Gastroesophageal sphincter (tissue), 4 donors: ENCODE measurements at regions not wholly inside any gene's neighbourhood (a gene's known extent, or its start where the extent isn't known, plus 50 kb on each side); places are given as distances from the start of the nearest gene placed in this dataset.

Experiments used
- ATAC-seq: fragments of 150-250 bp; one replicate; pipeline ENCODE4 v1.9.1; 2016; ENCODE audit warnings: mild to moderate bottlenecking, moderate library complexity
- H3K27ac ChIP-seq, 4 donors: fragments of 200-600 bp; sonication (generic) in 3 of 4; 1 replicate in 3 of 4; 2 replicates in 1 of 4; pipeline ENCODE4 v1.5.1; 2016 to 2019
- H3K27me3 ChIP-seq: fragments of 200-600 bp; sonication (generic); one replicate; pipeline ENCODE4 v1.5.1; 2019
- H3K36me3 ChIP-seq, 2 donors: fragments of 200-600 bp; sonication (generic); one replicate each; pipeline ENCODE4 v1.5.1; 2019; ENCODE audit warnings: control low read depth in 1 of 2
- H3K4me1 ChIP-seq, 3 donors: fragments of 200-600 bp; sonication (generic); 1 replicate in 2 of 3; 2 replicates in 1 of 3; pipeline ENCODE4 v1.5.1; 2016 to 2019; ENCODE audit warnings: control low read depth in 2 of 3
- H3K4me3 ChIP-seq, 2 donors: fragments of 200-600 bp; sonication (generic); one replicate each; pipeline ENCODE4 v1.5.1; 2019; ENCODE audit warnings: mild to moderate bottlenecking in 1 of 2, moderate library complexity in 1 of 2
- H3K9me3 ChIP-seq, 3 donors: fragments of 200-600 bp; sonication (generic); one replicate each; pipeline ENCODE4 v1.5.1; 2017 to 2019; ENCODE audit warnings: control low read depth in 2 of 3
- CTCF ChIP-seq, 4 experiments: fragments of 200-600 bp in 2 of 4; fragments of 450-650 bp in 2 of 4; sonication (generic) in 1 of 4; IDR thresholded peaks; one replicate each; pipeline ENCODE4 v1.5.1; 2017 to 2019; ENCODE audit warnings: antibody characterized with exemption in 4 of 4, mild to moderate bottlenecking in 2 of 4, moderate library complexity in 2 of 4
- EP300 ChIP-seq: sonication (generic); formaldehyde crosslinking; IDR thresholded peaks from one replicate; pipeline ENCODE4 v1.6.1; 2017; ENCODE audit warnings: antibody characterized with exemption, mild to moderate bottlenecking
- POLR2A ChIP-seq, 2 donors: fragments of 450-650 bp; IDR thresholded peaks; one replicate each; pipeline ENCODE4 v1.6.1; 2017; ENCODE audit warnings: antibody characterized with exemption in 2 of 2, mild to moderate bottlenecking in 2 of 2, moderate library complexity in 1 of 2
- POLR2AphosphoS5 ChIP-seq: sonication (generic); formaldehyde crosslinking; IDR thresholded peaks from one replicate; pipeline ENCODE4 v1.6.1; 2017; ENCODE audit warnings: antibody characterized with exemption
- WGBS, 2 donors: methylation state at CpG; one replicate each; pipeline ENCODE4 v1.1.5; 2018; ENCODE audit warnings: low coverage in 1 of 2; 5-methylcytosine and 5-hydroxymethylcytosine counted together

- H3K4me3 ChIP-seq, result no peak overlapping the region
- no peaks in the 10 kb centered on the region for H3K4me1 ChIP-seq
- TF ChIP-seq EP300 (no peak), POLR2A (IDR thresholded peaks at IDR 0.05) (no peak), POLR2AphosphoS5 (no peak), CTCF (IDR thresholded peaks at IDR 0.05) (no peak)
- 68 to 73% methylated on average over 4 of the region's 4 CpGs for WGBS, 2 donors
- H3K27me3 ChIP-seq, result no peaks in the 10 kb centered on the region
- H3K27ac ChIP-seq, result no peak overlapping the region
- H3K9me3 ChIP-seq, result no peaks in the 10 kb centered on the region
- no peaks in the 10 kb centered on the region for H3K36me3 ChIP-seq
- ATAC-seq, result no peak
These were observed 1864.8 kb upstream of the LRRTM1 start for GRCh38 chr2:82169379-82169778.

GRCh38 chr2:82165377-82165776, 1860.8 kb upstream of the LRRTM1 start:
- no peak for ATAC-seq
- Histone ChIP-seq H3K27me3 (no peaks in the 10 kb centered on the region), H3K4me3 (no peak overlapping the region), H3K27ac (no peak overlapping the region), H3K4me1 (no peaks in the 10 kb centered on the region), H3K36me3 (no peaks in the 10 kb centered on the region), H3K9me3 (no peaks in the 10 kb centered on the region)
- TF ChIP-seq EP300 (no peak), POLR2AphosphoS5 (no peak), POLR2A (IDR thresholded peaks at IDR 0.05) (no peak), CTCF (IDR thresholded peaks at IDR 0.05) (no peak)

- no peaks in the 10 kb centered on the region for H3K36me3 ChIP-seq
- no peaks in the 10 kb centered on the region for H3K4me1 ChIP-seq
- no peak overlapping the region for H3K4me3 ChIP-seq
- no peak for ATAC-seq
- WGBS, 2 donors, result 23 to 42% methylated on average over 2 of the region's 2 CpGs
- TF ChIP-seq POLR2AphosphoS5 (no peak), POLR2A (IDR thresholded peaks at IDR 0.05) (no peak), EP300 (no peak), CTCF (IDR thresholded peaks at IDR 0.05) (no peak)
- H3K27me3 ChIP-seq, result no peaks in the 10 kb centered on the region
- no peaks in the 10 kb centered on the region for H3K9me3 ChIP-seq
- H3K27ac ChIP-seq, result no peak overlapping the region
These were observed 1853.6 kb upstream of the LRRTM1 start for GRCh38 chr2:82158150-82158549.

- Histone ChIP-seq H3K27ac (no peak overlapping the region), H3K4me3 (no peak overlapping the region), H3K9me3 (no peaks in the 10 kb centered on the region), H3K36me3 (no peaks in the 10 kb centered on the region), H3K4me1 (no peaks in the 10 kb centered on the region), H3K27me3 (no peaks in the 10 kb centered on the region)
- ATAC-seq, result no peak
- no peak for TF ChIP-seq CTCF (IDR thresholded peaks at IDR 0.05)
- no peak for TF ChIP-seq POLR2AphosphoS5
- no peak for TF ChIP-seq POLR2A (IDR thresholded peaks at IDR 0.05)
- TF ChIP-seq EP300, result no peak
- WGBS, 2 donors, result 77 to 92% methylated on average over 4 of the region's 4 CpGs
These were observed 1850.9 kb upstream of the LRRTM1 start for GRCh38 chr2:82155469-82155868.

GRCh38 chr2:82143343-82143742, 1838.8 kb upstream of the LRRTM1 start:
- H3K36me3 ChIP-seq, result no peaks in the 10 kb centered on the region
- no peaks in the 10 kb centered on the region for H3K27me3 ChIP-seq
- ATAC-seq, result no peak
- H3K27ac ChIP-seq, result no peak overlapping the region
- H3K4me3 ChIP-seq, result no peak overlapping the region
- H3K4me1 ChIP-seq, result peaks cover 0 to 11% (median 0%) of the 10 kb centered on the region in 3 donors
- no peaks in the 10 kb centered on the region for H3K9me3 ChIP-seq
- no peak for TF ChIP-seq POLR2AphosphoS5
